Mesenchymal stem cell (in vitro differentiated cells and primary cell): ENCODE measurements at regions not wholly inside any gene's neighbourhood (a gene's known extent, or its start where the extent isn't known, plus 50 kb on each side); places are given as distances from the start of the nearest gene placed in this dataset.

Experiments used
- DNase-seq: peaks from one replicate; pipeline ENCODE4 v3.0.0-alpha.2; 2013
- H2AFZ ChIP-seq: one replicate; pipeline ENCODE4 v1.6.1; 2013; ENCODE audit warnings: low read depth, mild to moderate bottlenecking, control low read depth, inconsistent platforms, low read length, moderate library complexity
- H2AK5ac ChIP-seq: 2 replicates; pipeline ENCODE4 v1.6.1; 2013; ENCODE audit warnings: low read length, moderate library complexity, mild to moderate bottlenecking, inconsistent platforms; ENCODE audit not compliant: severe bottlenecking
- H2BK120ac ChIP-seq: one replicate; pipeline ENCODE4 v1.6.1; 2013; ENCODE audit warnings: low read depth, mild to moderate bottlenecking, inconsistent platforms, low read length, moderate library complexity
- H2BK12ac ChIP-seq, 2 experiments: one replicate each; pipeline ENCODE4 v1.6.1; 2013; ENCODE audit warnings: inconsistent platforms in 2 of 2, low read length in 2 of 2, mild to moderate bottlenecking in 2 of 2, moderate library complexity in 2 of 2, control low read depth in 1 of 2
- H2BK15ac ChIP-seq: one replicate; pipeline ENCODE4 v1.6.1; 2013; ENCODE audit warnings: mild to moderate bottlenecking, low read depth, inconsistent platforms; ENCODE audit not compliant: poor library complexity, severe bottlenecking
- H2BK5ac ChIP-seq: 2 replicates; pipeline ENCODE4 v1.6.1; 2013; ENCODE audit warnings: low read depth, mild to moderate bottlenecking, low read length, control low read depth, inconsistent platforms; ENCODE audit not compliant: poor library complexity, severe bottlenecking
- H3K14ac ChIP-seq, 2 experiments: one replicate each; pipeline ENCODE4 v1.6.1; 2013; ENCODE audit warnings: inconsistent platforms in 2 of 2, low read length in 2 of 2, control low read depth in 1 of 2, mild to moderate bottlenecking in 1 of 2, moderate library complexity in 1 of 2
- H3K18ac ChIP-seq, 2 experiments: one replicate each; pipeline ENCODE4 v1.6.1; 2013; ENCODE audit warnings: inconsistent platforms in 2 of 2, low read length in 2 of 2, control low read depth in 1 of 2, low read depth in 1 of 2, mild to moderate bottlenecking in 1 of 2
- H3K23ac ChIP-seq, 2 experiments: one replicate each; pipeline ENCODE4 v1.6.1; 2013; ENCODE audit warnings: inconsistent platforms in 2 of 2, low read length in 2 of 2, mild to moderate bottlenecking in 2 of 2, moderate library complexity in 2 of 2, control low read depth in 1 of 2
- H3K27ac ChIP-seq: 2 replicates; pipeline ENCODE4 v1.5.1; 2013; ENCODE audit warnings: mild to moderate bottlenecking, moderate library complexity, low read length, control low read depth, inconsistent platforms; ENCODE audit not compliant: poor library complexity, severe bottlenecking
- H3K27me3 ChIP-seq, 2 experiments: 2 replicates each; pipeline versions ENCODE4 v1.6.1 to v1.7.0; 2013; ENCODE audit warnings: low read length in 2 of 2, mild to moderate bottlenecking in 2 of 2, moderate library complexity in 2 of 2, control low read depth in 1 of 2, inconsistent platforms in 1 of 2; ENCODE audit not compliant: control insufficient read depth in 1 of 2, insufficient read depth in 1 of 2
- H3K36me3 ChIP-seq, 2 experiments: 2 replicates each; pipeline versions ENCODE4 v1.6.1 to v1.7.0; 2013; ENCODE audit warnings: low read length in 2 of 2, control low read depth in 1 of 2, inconsistent platforms in 1 of 2, low read depth in 1 of 2, mild to moderate bottlenecking in 1 of 2; ENCODE audit not compliant: insufficient read depth in 2 of 2, control insufficient read depth in 1 of 2
- H3K4ac ChIP-seq, 2 experiments: one replicate each; pipeline ENCODE4 v1.6.1; 2013; ENCODE audit warnings: inconsistent platforms in 2 of 2, low read length in 2 of 2, mild to moderate bottlenecking in 2 of 2, moderate library complexity in 2 of 2, control low read depth in 1 of 2, low read depth in 1 of 2
- H3K4me1 ChIP-seq: 2 replicates; pipeline ENCODE4 v1.6.1; 2013; ENCODE audit warnings: low read depth, low read length, control low read depth; ENCODE audit not compliant: control insufficient read depth, insufficient read depth
- H3K4me2 ChIP-seq: 2 replicates; pipeline ENCODE4 v1.6.1; 2013; ENCODE audit warnings: low read length, mild to moderate bottlenecking, inconsistent platforms; ENCODE audit not compliant: poor library complexity, severe bottlenecking
- H3K4me3 ChIP-seq, 2 experiments: 2 replicates each; pipeline versions ENCODE4 v1.5.1 to v1.7.0; 2013; ENCODE audit warnings: low read length in 2 of 2, mild to moderate bottlenecking in 2 of 2, control low read depth in 1 of 2, low read depth in 1 of 2; ENCODE audit not compliant: insufficient read depth in 1 of 2
- H3K79me1 ChIP-seq: replicated peaks from 2 replicates; pipeline ENCODE4 v1.6.1; 2013; ENCODE audit warnings: mild to moderate bottlenecking, control low read depth, low read length, inconsistent platforms; ENCODE audit not compliant: poor library complexity, severe bottlenecking
- H3K9ac ChIP-seq: 2 replicates; pipeline ENCODE4 v1.7.0; 2013; ENCODE audit warnings: mild to moderate bottlenecking, low read length, moderate library complexity
- H3K9me3 ChIP-seq: 2 replicates; pipeline ENCODE4 v1.7.0; 2013; ENCODE audit warnings: mild to moderate bottlenecking, low read length; ENCODE audit not compliant: control insufficient read depth
- H4K8ac ChIP-seq: one replicate; pipeline ENCODE4 v1.6.1; 2013; ENCODE audit warnings: inconsistent platforms, mild to moderate bottlenecking, low read length, moderate library complexity
- H4K91ac ChIP-seq: one replicate; pipeline ENCODE4 v1.6.1; 2013; ENCODE audit warnings: mild to moderate bottlenecking, low read length, inconsistent platforms
- WGBS: methylation state at CpG from one replicate; pipeline ENCODE4 v1.1.7; 2013; ENCODE audit warnings: mixed read lengths; 5-methylcytosine and 5-hydroxymethylcytosine counted together

- Histone ChIP-seq H3K9me3 (peaks cover 8% of the 10 kb centered on the region), H2AFZ (no peak overlapping the region), H2BK12ac (no peak overlapping the region), H3K4me2 (no peak overlapping the region), H3K4me3 (no peak overlapping the region), H3K9ac (no peak overlapping the region), H2AK5ac (no peak overlapping the region), H2BK15ac (no peak overlapping the region), H3K4me1 (no peaks in the 10 kb centered on the region), H4K91ac (no peak overlapping the region), H3K27ac (no peak overlapping the region), H3K36me3 (no peaks in the 10 kb centered on the region), H3K18ac (no peak overlapping the region), H4K8ac (no peak overlapping the region), H3K4ac (no peak overlapping the region), H3K27me3 (no peaks in the 10 kb centered on the region), H3K23ac (no peak overlapping the region), H2BK5ac (no peak overlapping the region), H2BK120ac (no peak overlapping the region), H3K14ac (no peak overlapping the region), H3K79me1 (no peaks in the 10 kb centered on the region)
- no peak for DNase-seq
- 71% methylated on average over 5 of the region's 5 CpGs for WGBS
These were observed 82.3 kb downstream of the MSX2 start for GRCh38 chr5:174806729-174807128.

- no peak overlapping the region for H3K23ac ChIP-seq
- H3K27me3 ChIP-seq, result no peaks in the 10 kb centered on the region
- H2BK12ac ChIP-seq, result no peak overlapping the region
- H3K79me1 ChIP-seq, result no peaks in the 10 kb centered on the region
- 81% methylated on average over 2 of the region's 2 CpGs for WGBS
- H2AK5ac ChIP-seq, result no peak overlapping the region
- no peaks in the 10 kb centered on the region for H3K4me1 ChIP-seq
- no peak overlapping the region for H3K4me3 ChIP-seq
- H3K4me2 ChIP-seq, result no peak overlapping the region
- no peak overlapping the region for H3K14ac ChIP-seq
- H4K91ac ChIP-seq, result no peak overlapping the region
- H2AFZ ChIP-seq, result no peak overlapping the region
- no peak overlapping the region for H3K18ac ChIP-seq
- H3K4ac ChIP-seq, result no peak overlapping the region
- H3K36me3 ChIP-seq, result no peaks in the 10 kb centered on the region
- H2BK5ac ChIP-seq, result no peak overlapping the region
- no peak overlapping the region for H3K27ac ChIP-seq
- no peak for DNase-seq
- H2BK15ac ChIP-seq, result no peak overlapping the region
- H3K9ac ChIP-seq, result no peak overlapping the region
- no peak overlapping the region for H2BK120ac ChIP-seq
- H4K8ac ChIP-seq, result no peak overlapping the region
- peaks cover 11% of the 10 kb centered on the region for H3K9me3 ChIP-seq
These were observed 77.4 kb downstream of the MSX2 start for GRCh38 chr5:174801798-174802197.

GRCh38 chr5:174800435-174800834 lies 76.1 kb downstream of the MSX2 start:
- H4K91ac ChIP-seq, result no peak overlapping the region
- no peak for DNase-seq
- no peaks in the 10 kb centered on the region for H3K79me1 ChIP-seq
- H3K27ac ChIP-seq, result no peak overlapping the region
- no peak overlapping the region for H2BK15ac ChIP-seq
- no peak overlapping the region for H3K18ac ChIP-seq
- no peaks in the 10 kb centered on the region for H3K27me3 ChIP-seq
- no peak overlapping the region for H4K8ac ChIP-seq
- no peak overlapping the region for H3K23ac ChIP-seq
- no peak overlapping the region for H2BK12ac ChIP-seq
- H3K36me3 ChIP-seq, result no peaks in the 10 kb centered on the region
- no peak overlapping the region for H3K4me2 ChIP-seq
- no peak overlapping the region for H3K9ac ChIP-seq
- no peak overlapping the region for H3K14ac ChIP-seq
- no peak overlapping the region for H2BK5ac ChIP-seq
- no peak overlapping the region for H3K4ac ChIP-seq
- H2AK5ac ChIP-seq, result no peak overlapping the region
- H2AFZ ChIP-seq, result no peak overlapping the region
- H3K9me3 ChIP-seq, result peaks cover 9% of the 10 kb centered on the region
- no peak overlapping the region for H2BK120ac ChIP-seq
- no peak overlapping the region for H3K4me3 ChIP-seq
- H3K4me1 ChIP-seq, result no peaks in the 10 kb centered on the region

GRCh38 chr5:174799121-174799520 lies 74.7 kb downstream of the MSX2 start:
- Histone ChIP-seq H4K8ac (no peak overlapping the region), H3K36me3 (no peaks in the 10 kb centered on the region), H2BK5ac (no peak overlapping the region), H3K4ac (no peak overlapping the region), H2BK15ac (no peak overlapping the region), H3K14ac (no peak overlapping the region), H3K9ac (peak overlapping the region; percentile 46), H2AFZ (no peak overlapping the region), H3K4me1 (no peaks in the 10 kb centered on the region), H3K79me1 (no peaks in the 10 kb centered on the region), H3K27me3 (no peaks in the 10 kb centered on the region), H3K4me3 (peak overlapping the region in 1 of 2 experiments; percentile 30), H3K9me3 (peaks cover 3% of the 10 kb centered on the region), H3K23ac (no peak overlapping the region), H3K27ac (no peak overlapping the region), H3K18ac (no peak overlapping the region), H2BK12ac (no peak overlapping the region), H2BK120ac (no peak overlapping the region), H3K4me2 (no peak overlapping the region), H4K91ac (no peak overlapping the region), H2AK5ac (no peak overlapping the region)
- no peak for DNase-seq
- 54% methylated on average over 7 of the region's 8 CpGs for WGBS
